ENCODE measurements at regions not wholly inside any gene's neighbourhood (a gene's known extent, or its start where the extent isn't known, plus 50 kb on each side); places are given as distances from the start of the nearest gene placed in this dataset.

GRCh38 chr4:177948853-177949252, 506.6 kb upstream of the AGA start:
- Histone ChIP-seq H3K27me3 (ENCODE audit: control insufficient read depth in 1 of 2, insufficient read depth in 2 of 2, low read length in 2 of 2) (no peaks in the 10 kb centered on the region), H3K4me1 (ENCODE audit: control insufficient read depth in 1 of 2, insufficient read depth in 2 of 2, low read length in 2 of 2) (no peaks in the 10 kb centered on the region), H3K36me3 (ENCODE audit: control insufficient read depth in 1 of 2, insufficient read depth in 2 of 2, low read length in 2 of 2) (no peaks in the 10 kb centered on the region), H3K9me3 (ENCODE audit: control insufficient read depth in 1 of 2, low read length in 2 of 2) (no peaks in the 10 kb centered on the region), H3K9ac (ENCODE audit: low read depth in 1 of 2, low read length in 2 of 2) (no peak overlapping the region), H3K27ac (ENCODE audit: low read depth, low read length) (no peak overlapping the region), H3K4me3 (ENCODE audit: low read depth in 1 of 2, low read length in 2 of 2) (no peak overlapping the region)

GRCh38 chr4:177951026-177951425, 508.8 kb upstream of the AGA start:
- Histone ChIP-seq H3K27ac (ENCODE audit: low read depth, low read length) (no peak overlapping the region), H3K9me3 (ENCODE audit: control insufficient read depth in 1 of 2, low read length in 2 of 2) (no peaks in the 10 kb centered on the region), H3K4me1 (ENCODE audit: control insufficient read depth in 1 of 2, insufficient read depth in 2 of 2, low read length in 2 of 2) (no peaks in the 10 kb centered on the region), H3K4me3 (ENCODE audit: low read depth in 1 of 2, low read length in 2 of 2) (no peak overlapping the region), H3K36me3 (ENCODE audit: control insufficient read depth in 1 of 2, insufficient read depth in 2 of 2, low read length in 2 of 2) (no peaks in the 10 kb centered on the region), H3K9ac (ENCODE audit: low read depth in 1 of 2, low read length in 2 of 2) (no peak overlapping the region), H3K27me3 (ENCODE audit: control insufficient read depth in 1 of 2, insufficient read depth in 2 of 2, low read length in 2 of 2) (no peaks in the 10 kb centered on the region)

- Histone ChIP-seq H3K4me3 (ENCODE audit: low read depth in 1 of 2, low read length in 2 of 2) (no peak overlapping the region), H3K9me3 (ENCODE audit: control insufficient read depth in 1 of 2, low read length in 2 of 2) (no peaks in the 10 kb centered on the region), H3K36me3 (ENCODE audit: control insufficient read depth in 1 of 2, insufficient read depth in 2 of 2, low read length in 2 of 2) (no peaks in the 10 kb centered on the region), H3K4me1 (ENCODE audit: control insufficient read depth in 1 of 2, insufficient read depth in 2 of 2, low read length in 2 of 2) (no peaks in the 10 kb centered on the region), H3K9ac (ENCODE audit: low read depth in 1 of 2, low read length in 2 of 2) (no peak overlapping the region), H3K27me3 (ENCODE audit: control insufficient read depth in 1 of 2, insufficient read depth in 2 of 2, low read length in 2 of 2) (no peaks in the 10 kb centered on the region), H3K27ac (ENCODE audit: low read depth, low read length) (no peak overlapping the region)
Observed at GRCh38 chr4:177952723-177953122, 510.5 kb upstream of the AGA start.

GRCh38 chr4:177957596-177958360, 515.5 kb upstream of the AGA start:
- no peak overlapping the region for H3K9ac ChIP-seq (ENCODE audit: low read depth in 1 of 2, low read length in 2 of 2)
- H3K4me1 ChIP-seq (ENCODE audit: control insufficient read depth in 1 of 2, insufficient read depth in 2 of 2, low read length in 2 of 2), result no peaks in the 10 kb centered on the region
- no peak overlapping the region for H3K4me3 ChIP-seq (ENCODE audit: low read depth in 1 of 2, low read length in 2 of 2)
- H3K9me3 ChIP-seq (ENCODE audit: control insufficient read depth in 1 of 2, low read length in 2 of 2), result no peaks in the 10 kb centered on the region
- no peak overlapping the region for H3K27ac ChIP-seq (ENCODE audit: low read depth, low read length)
- H3K27me3 ChIP-seq (ENCODE audit: control insufficient read depth in 1 of 2, insufficient read depth in 2 of 2, low read length in 2 of 2), result no peaks in the 10 kb centered on the region
- no peaks in the 10 kb centered on the region for H3K36me3 ChIP-seq (ENCODE audit: control insufficient read depth in 1 of 2, insufficient read depth in 2 of 2, low read length in 2 of 2)

GRCh38 chr4:177960566-177960965, 518.3 kb upstream of the AGA start:
- Histone ChIP-seq H3K9me3 (ENCODE audit: control insufficient read depth in 1 of 2, low read length in 2 of 2) (no peaks in the 10 kb centered on the region), H3K27ac (ENCODE audit: low read depth, low read length) (no peak overlapping the region), H3K4me1 (ENCODE audit: control insufficient read depth in 1 of 2, insufficient read depth in 2 of 2, low read length in 2 of 2) (no peaks in the 10 kb centered on the region), H3K4me3 (ENCODE audit: low read depth in 1 of 2, low read length in 2 of 2) (no peak overlapping the region), H3K9ac (ENCODE audit: low read depth in 1 of 2, low read length in 2 of 2) (no peak overlapping the region), H3K27me3 (ENCODE audit: control insufficient read depth in 1 of 2, insufficient read depth in 2 of 2, low read length in 2 of 2) (no peaks in the 10 kb centered on the region), H3K36me3 (ENCODE audit: control insufficient read depth in 1 of 2, insufficient read depth in 2 of 2, low read length in 2 of 2) (no peaks in the 10 kb centered on the region)

GRCh38 chr4:177961761-177962380, 519.6 kb upstream of the AGA start:
- Histone ChIP-seq H3K27me3 (ENCODE audit: control insufficient read depth in 1 of 2, insufficient read depth in 2 of 2, low read length in 2 of 2) (no peaks in the 10 kb centered on the region), H3K4me1 (ENCODE audit: control insufficient read depth in 1 of 2, insufficient read depth in 2 of 2, low read length in 2 of 2) (no peaks in the 10 kb centered on the region), H3K4me3 (ENCODE audit: low read depth in 1 of 2, low read length in 2 of 2) (no peak overlapping the region), H3K27ac (ENCODE audit: low read depth, low read length) (no peak overlapping the region), H3K36me3 (ENCODE audit: control insufficient read depth in 1 of 2, insufficient read depth in 2 of 2, low read length in 2 of 2) (no peaks in the 10 kb centered on the region), H3K9ac (ENCODE audit: low read depth in 1 of 2, low read length in 2 of 2) (no peak overlapping the region), H3K9me3 (ENCODE audit: control insufficient read depth in 1 of 2, low read length in 2 of 2) (no peaks in the 10 kb centered on the region)

- no peaks in the 10 kb centered on the region for H3K36me3 ChIP-seq (ENCODE audit: control insufficient read depth in 1 of 2, insufficient read depth in 2 of 2, low read length in 2 of 2)
- no peak overlapping the region for H3K27ac ChIP-seq (ENCODE audit: low read depth, low read length)
- no peaks in the 10 kb centered on the region for H3K9me3 ChIP-seq (ENCODE audit: control insufficient read depth in 1 of 2, low read length in 2 of 2)
- no peaks in the 10 kb centered on the region for H3K27me3 ChIP-seq (ENCODE audit: control insufficient read depth in 1 of 2, insufficient read depth in 2 of 2, low read length in 2 of 2)
- no peak overlapping the region for H3K9ac ChIP-seq (ENCODE audit: low read depth in 1 of 2, low read length in 2 of 2)
- no peaks in the 10 kb centered on the region for H3K4me1 ChIP-seq (ENCODE audit: control insufficient read depth in 1 of 2, insufficient read depth in 2 of 2, low read length in 2 of 2)
- no peak overlapping the region for H3K4me3 ChIP-seq (ENCODE audit: low read depth in 1 of 2, low read length in 2 of 2)
Observed at GRCh38 chr4:177964061-177964460, 521.8 kb upstream of the AGA start.

GRCh38 chr4:177964693-177965168, 522.5 kb upstream of the AGA start:
- Histone ChIP-seq H3K9ac (ENCODE audit: low read depth in 1 of 2, low read length in 2 of 2) (no peak overlapping the region), H3K4me3 (ENCODE audit: low read depth in 1 of 2, low read length in 2 of 2) (no peak overlapping the region)

GRCh38 chr4:177967328-177967727, 525.1 kb upstream of the AGA start:
- no peak overlapping the region for H3K4me3 ChIP-seq (ENCODE audit: low read depth in 1 of 2, low read length in 2 of 2)
- no peaks in the 10 kb centered on the region for H3K9me3 ChIP-seq (ENCODE audit: control insufficient read depth in 1 of 2, low read length in 2 of 2)
- H3K27me3 ChIP-seq (ENCODE audit: control insufficient read depth in 1 of 2, insufficient read depth in 2 of 2, low read length in 2 of 2), result no peaks in the 10 kb centered on the region
- H3K36me3 ChIP-seq (ENCODE audit: control insufficient read depth in 1 of 2, insufficient read depth in 2 of 2, low read length in 2 of 2), result no peaks in the 10 kb centered on the region
- H3K4me1 ChIP-seq (ENCODE audit: control insufficient read depth in 1 of 2, insufficient read depth in 2 of 2, low read length in 2 of 2), result no peaks in the 10 kb centered on the region
- H3K9ac ChIP-seq (ENCODE audit: low read depth in 1 of 2, low read length in 2 of 2), result no peak overlapping the region
- no peak overlapping the region for H3K27ac ChIP-seq (ENCODE audit: low read depth, low read length)

More at GRCh38 chr4:177964693-177965168, 522.5 kb upstream of the AGA start:
- Histone ChIP-seq H3K9me3 (ENCODE audit: control insufficient read depth in 1 of 2, low read length in 2 of 2) (no peaks in the 10 kb centered on the region), H3K27ac (ENCODE audit: low read depth, low read length) (no peak overlapping the region), H3K36me3 (ENCODE audit: control insufficient read depth in 1 of 2, insufficient read depth in 2 of 2, low read length in 2 of 2) (no peaks in the 10 kb centered on the region), H3K4me1 (ENCODE audit: control insufficient read depth in 1 of 2, insufficient read depth in 2 of 2, low read length in 2 of 2) (no peaks in the 10 kb centered on the region), H3K27me3 (ENCODE audit: control insufficient read depth in 1 of 2, insufficient read depth in 2 of 2, low read length in 2 of 2) (no peaks in the 10 kb centered on the region)

- Histone ChIP-seq H3K27ac (ENCODE audit: low read depth, low read length) (no peak overlapping the region), H3K9ac (ENCODE audit: low read depth in 1 of 2, low read length in 2 of 2) (no peak overlapping the region), H3K4me3 (ENCODE audit: low read depth in 1 of 2, low read length in 2 of 2) (no peak overlapping the region), H3K36me3 (ENCODE audit: control insufficient read depth in 1 of 2, insufficient read depth in 2 of 2, low read length in 2 of 2) (no peaks in the 10 kb centered on the region), H3K9me3 (ENCODE audit: control insufficient read depth in 1 of 2, low read length in 2 of 2) (no peaks in the 10 kb centered on the region), H3K27me3 (ENCODE audit: control insufficient read depth in 1 of 2, insufficient read depth in 2 of 2, low read length in 2 of 2) (no peaks in the 10 kb centered on the region), H3K4me1 (ENCODE audit: control insufficient read depth in 1 of 2, insufficient read depth in 2 of 2, low read length in 2 of 2) (no peaks in the 10 kb centered on the region)
Observed at GRCh38 chr4:177968817-177969442, 526.7 kb upstream of the AGA start.
